ENCODE measurements at regions not wholly inside any gene's neighbourhood (a gene's known extent, or its start where the extent isn't known, plus 50 kb on each side); places are given as distances from the start of the nearest gene placed in this dataset.

GRCh38 chr18:38186491-38186890 is 620.9 kb upstream of the CELF4 start:
- TF ChIP-seq NFYA (IDR thresholded peaks at IDR 0.05; ENCODE audit: borderline replicate concordance, low read depth, low read length) (no peak), CTCF (IDR thresholded peaks at IDR 0.05 in 2 of 3, conservative IDR thresholded peaks at IDR 0.05 in 1 of 3; ENCODE audit: control insufficient read depth in 2 of 3, extremely low read depth in 1 of 3, insufficient read depth in 1 of 3, low read depth in 3 of 3, low read length in 3 of 3) (no peak), TBL1XR1 (IDR thresholded peaks at IDR 0.05; ENCODE audit: low read depth, low read length) (no peak), SUZ12 (IDR thresholded peaks at IDR 0.05; ENCODE audit: unreplicated experiment) (no peak), MYC (IDR thresholded peaks at IDR 0.05; ENCODE audit: insufficient read depth, insufficient read length, insufficient replicate concordance, low read length, severe bottlenecking) (no peak), SMC3 (IDR thresholded peaks at IDR 0.05; ENCODE audit: borderline replicate concordance, low read length) (no peak), FOS (IDR thresholded peaks at IDR 0.05; ENCODE audit: borderline replicate concordance, extremely low read depth, insufficient read length) (no peak), ZSCAN29 (IDR thresholded peaks at IDR 0.05) (no peak)

All from GM12878 (cell line).